MM.1S (cell line): ENCODE measurements at regions not wholly inside any gene's neighbourhood (a gene's known extent, or its start where the extent isn't known, plus 50 kb on each side); places are given as distances from the start of the nearest gene placed in this dataset.
"Not testable (repeated sequence)": the region's sequence is repeated elsewhere in the genome, so short reads cannot be mapped to it uniquely, and the experiment has no call there.

ENCODE experiments used
- DNase-seq: peaks from one replicate; pipeline ENCODE4 v3.0.0-alpha.2; 2015
- H2AFZ ChIP-seq: fragments of 300-600 bp; sonication (generic); 2 replicates; pipeline ENCODE4 v1.6.0; 2016; ENCODE audit warnings: antibody characterized with exemption, low read length
- H3F3A ChIP-seq: fragments of 300-600 bp; sonication (generic); 2 replicates; pipeline ENCODE4 v1.6.1; 2016; ENCODE audit warnings: mild to moderate bottlenecking, antibody characterized with exemption, low read length, moderate library complexity, mixed read lengths; ENCODE audit not compliant: insufficient read depth
- H3K27ac ChIP-seq: fragments of 300-600 bp; sonication (generic); 2 replicates; pipeline ENCODE4 v1.5.1; 2016; ENCODE audit warnings: mild to moderate bottlenecking, low read length
- H3K27me3 ChIP-seq: fragments of 300-600 bp; sonication (generic); replicated peaks from 2 replicates; pipeline ENCODE4 v1.6.0; 2016; ENCODE audit warnings: low read length; ENCODE audit not compliant: insufficient read depth
- H3K36me3 ChIP-seq: fragments of 300-600 bp; sonication (generic); replicated peaks from 2 replicates; pipeline ENCODE4 v1.6.1; 2016; ENCODE audit warnings: mild to moderate bottlenecking, low read length, mixed read lengths; ENCODE audit not compliant: insufficient read depth
- H3K4me1 ChIP-seq: fragments of 300-600 bp; sonication (generic); 2 replicates; pipeline ENCODE4 v1.6.1; 2016; ENCODE audit warnings: low read length, mixed read lengths
- H3K4me2 ChIP-seq: fragments of 300-600 bp; sonication (generic); 2 replicates; pipeline ENCODE4 v1.6.0; 2016; ENCODE audit warnings: low read depth, low read length
- H3K4me3 ChIP-seq: fragments of 300-600 bp; sonication (generic); 2 replicates; pipeline ENCODE4 v1.5.1; 2016; ENCODE audit warnings: low read length, mixed read lengths
- H3K79me2 ChIP-seq: fragments of 300-600 bp; sonication (generic); 2 replicates; pipeline ENCODE4 v1.6.1; 2016; ENCODE audit warnings: mixed run types, low read length, mixed read lengths
- H3K9ac ChIP-seq: fragments of 300-600 bp; sonication (generic); 2 replicates; pipeline ENCODE4 v1.6.1; 2016; ENCODE audit warnings: low read length, mixed read lengths
- H3K9me2 ChIP-seq: fragments of 300-600 bp; sonication (generic); replicated peaks from 2 replicates; pipeline ENCODE4 v1.6.1; 2016; ENCODE audit warnings: mild to moderate bottlenecking, low read length, mixed read lengths; ENCODE audit not compliant: insufficient read depth
- H3K9me3 ChIP-seq: fragments of 300-600 bp; sonication (generic); replicated peaks from 2 replicates; pipeline ENCODE4 v1.6.1; 2016; ENCODE audit warnings: mild to moderate bottlenecking, low read length, mixed read lengths; ENCODE audit not compliant: insufficient read depth
- H4K20me1 ChIP-seq: fragments of 300-600 bp; sonication (generic); 2 replicates; pipeline ENCODE4 v1.6.1; 2016; ENCODE audit warnings: mild to moderate bottlenecking, low read length, moderate library complexity, mixed read lengths; ENCODE audit not compliant: insufficient read depth
- EZH2 ChIP-seq: fragments of 300-600 bp; sonication (generic); optimal IDR thresholded peaks from 2 replicates; pipeline ENCODE3; 2017; ENCODE audit warnings: low read depth, mild to moderate bottlenecking, antibody characterized with exemption, low read length, mixed read lengths
- EZH2phosphoT487 ChIP-seq: fragments of 300-600 bp; sonication (generic); IDR thresholded peaks from 2 replicates; pipeline ENCODE4 v1.6.1; 2018; ENCODE audit warnings: antibody characterized with exemption, low read length
- TF ChIP-seq, protein P1 (sequence below): fragments of 300-600 bp; sonication (generic); IDR thresholded peaks from 2 replicates; pipeline ENCODE4 v1.5.1; 2016; ENCODE audit warnings: antibody characterized with exemption, low read length, mixed read lengths

DNA sequence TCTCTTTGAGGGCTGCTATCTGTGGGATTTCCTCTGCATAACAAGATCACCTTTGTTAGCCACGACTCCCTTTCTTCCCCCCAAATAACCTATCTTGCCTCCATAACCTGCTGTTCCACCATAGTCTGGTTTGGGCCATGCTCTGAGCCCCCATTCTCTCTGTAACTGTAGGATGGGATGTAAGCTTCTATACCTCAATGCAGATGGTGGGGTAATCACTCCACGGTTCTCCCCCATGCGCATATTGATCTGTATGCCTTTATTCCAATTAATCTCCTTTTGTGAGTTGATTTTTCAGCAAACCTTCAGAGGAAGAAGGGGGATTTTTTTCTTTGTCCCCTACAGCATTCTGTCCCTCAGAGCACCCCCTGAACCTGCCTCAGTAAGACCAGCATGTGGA is 170.1 kb upstream of the IRF2BP2 start:
- DNase-seq, result no peak

DNA sequence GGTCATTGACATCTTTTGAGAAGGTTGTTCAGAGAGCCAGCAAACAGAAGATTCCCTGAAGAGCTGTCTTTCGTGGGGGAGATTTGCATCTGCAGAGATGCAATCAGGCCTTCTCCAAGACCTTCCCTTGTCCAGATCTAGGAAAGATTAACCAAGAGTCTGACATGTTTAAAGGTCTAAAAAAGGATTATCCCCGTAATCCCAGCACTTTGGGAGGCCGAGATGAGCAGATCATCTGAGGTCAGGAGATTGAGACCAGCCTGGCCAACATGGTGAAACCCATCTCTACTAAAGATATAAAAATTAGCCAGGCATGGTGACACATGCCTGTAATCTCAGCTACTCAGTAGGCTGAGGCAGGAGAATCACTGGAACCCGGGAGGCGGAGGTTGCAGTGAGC is 169.6 kb upstream of the IRF2BP2 start:
- H3K4me3 ChIP-seq, H3K79me2 ChIP-seq, H3K4me1 ChIP-seq, DNase-seq, H3K9ac ChIP-seq, H2AFZ ChIP-seq, H3K9me3 ChIP-seq, H3K4me2 ChIP-seq, H3F3A ChIP-seq, H4K20me1 ChIP-seq, H3K36me3 ChIP-seq, H3K27ac ChIP-seq, H3K9me2 ChIP-seq: not testable (repeated sequence)
- peaks cover 69% of the 10 kb centered on the region for H3K27me3 ChIP-seq

More for the DNA sequence above, 170.1 kb upstream of the IRF2BP2 start:
- no peak overlapping the region for H2AFZ ChIP-seq
- H3K36me3 ChIP-seq, result no peaks in the 10 kb centered on the region
- no peaks in the 10 kb centered on the region for H3K79me2 ChIP-seq
- H3K4me2 ChIP-seq, result no peak overlapping the region
- H3K4me3 ChIP-seq, result no peak overlapping the region
- no peak overlapping the region for H3K27ac ChIP-seq
- no peaks in the 10 kb centered on the region for H4K20me1 ChIP-seq
- no peaks in the 10 kb centered on the region for H3F3A ChIP-seq
- H3K9me2 ChIP-seq, result no peaks in the 10 kb centered on the region
- TF ChIP-seq, protein P1, sequence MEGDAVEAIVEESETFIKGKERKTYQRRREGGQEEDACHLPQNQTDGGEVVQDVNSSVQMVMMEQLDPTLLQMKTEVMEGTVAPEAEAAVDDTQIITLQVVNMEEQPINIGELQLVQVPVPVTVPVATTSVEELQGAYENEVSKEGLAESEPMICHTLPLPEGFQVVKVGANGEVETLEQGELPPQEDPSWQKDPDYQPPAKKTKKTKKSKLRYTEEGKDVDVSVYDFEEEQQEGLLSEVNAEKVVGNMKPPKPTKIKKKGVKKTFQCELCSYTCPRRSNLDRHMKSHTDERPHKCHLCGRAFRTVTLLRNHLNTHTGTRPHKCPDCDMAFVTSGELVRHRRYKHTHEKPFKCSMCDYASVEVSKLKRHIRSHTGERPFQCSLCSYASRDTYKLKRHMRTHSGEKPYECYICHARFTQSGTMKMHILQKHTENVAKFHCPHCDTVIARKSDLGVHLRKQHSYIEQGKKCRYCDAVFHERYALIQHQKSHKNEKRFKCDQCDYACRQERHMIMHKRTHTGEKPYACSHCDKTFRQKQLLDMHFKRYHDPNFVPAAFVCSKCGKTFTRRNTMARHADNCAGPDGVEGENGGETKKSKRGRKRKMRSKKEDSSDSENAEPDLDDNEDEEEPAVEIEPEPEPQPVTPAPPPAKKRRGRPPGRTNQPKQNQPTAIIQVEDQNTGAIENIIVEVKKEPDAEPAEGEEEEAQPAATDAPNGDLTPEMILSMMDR, result no peak
- TF ChIP-seq EZH2 (no peak), EZH2phosphoT487 (no peak)
- H3K9me3 ChIP-seq, result no peaks in the 10 kb centered on the region
- peaks cover 69% of the 10 kb centered on the region for H3K27me3 ChIP-seq
- H3K4me1 ChIP-seq, result no peaks in the 10 kb centered on the region
- H3K9ac ChIP-seq, result no peak overlapping the region

DNA sequence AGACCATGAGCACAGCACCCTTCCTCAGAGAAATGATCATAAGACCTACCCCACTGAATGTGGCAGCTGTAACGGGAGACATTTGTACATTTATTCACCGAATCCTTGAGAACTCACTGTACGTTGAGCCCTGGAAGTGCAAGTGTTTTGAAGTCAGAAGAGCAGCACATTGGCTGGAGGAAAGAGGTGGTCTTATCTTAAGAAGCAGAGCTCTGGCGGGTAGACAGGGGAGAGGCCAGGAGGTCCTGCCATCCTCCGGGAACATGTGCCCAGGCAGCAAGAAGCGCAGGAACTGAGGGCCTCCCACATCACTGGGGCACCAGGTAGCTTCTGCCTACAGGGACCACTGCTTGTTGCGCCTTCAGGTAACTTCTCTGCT is 169.2 kb upstream of the IRF2BP2 start:
- Histone ChIP-seq H3K9me2 (no peaks in the 10 kb centered on the region), H3K79me2 (no peaks in the 10 kb centered on the region), H2AFZ (no peak overlapping the region), H4K20me1 (no peaks in the 10 kb centered on the region), H3K4me1 (no peaks in the 10 kb centered on the region), H3K27me3 (peaks cover 69% of the 10 kb centered on the region), H3K27ac (no peak overlapping the region), H3F3A (no peaks in the 10 kb centered on the region), H3K4me2 (no peak overlapping the region), H3K36me3 (no peaks in the 10 kb centered on the region), H3K9me3 (no peaks in the 10 kb centered on the region), H3K4me3 (no peak overlapping the region), H3K9ac (no peak overlapping the region)
- TF ChIP-seq EZH2 (no peak), EZH2phosphoT487 (no peak)
- TF ChIP-seq, protein P1, result no peak
- no peak for DNase-seq

DNA sequence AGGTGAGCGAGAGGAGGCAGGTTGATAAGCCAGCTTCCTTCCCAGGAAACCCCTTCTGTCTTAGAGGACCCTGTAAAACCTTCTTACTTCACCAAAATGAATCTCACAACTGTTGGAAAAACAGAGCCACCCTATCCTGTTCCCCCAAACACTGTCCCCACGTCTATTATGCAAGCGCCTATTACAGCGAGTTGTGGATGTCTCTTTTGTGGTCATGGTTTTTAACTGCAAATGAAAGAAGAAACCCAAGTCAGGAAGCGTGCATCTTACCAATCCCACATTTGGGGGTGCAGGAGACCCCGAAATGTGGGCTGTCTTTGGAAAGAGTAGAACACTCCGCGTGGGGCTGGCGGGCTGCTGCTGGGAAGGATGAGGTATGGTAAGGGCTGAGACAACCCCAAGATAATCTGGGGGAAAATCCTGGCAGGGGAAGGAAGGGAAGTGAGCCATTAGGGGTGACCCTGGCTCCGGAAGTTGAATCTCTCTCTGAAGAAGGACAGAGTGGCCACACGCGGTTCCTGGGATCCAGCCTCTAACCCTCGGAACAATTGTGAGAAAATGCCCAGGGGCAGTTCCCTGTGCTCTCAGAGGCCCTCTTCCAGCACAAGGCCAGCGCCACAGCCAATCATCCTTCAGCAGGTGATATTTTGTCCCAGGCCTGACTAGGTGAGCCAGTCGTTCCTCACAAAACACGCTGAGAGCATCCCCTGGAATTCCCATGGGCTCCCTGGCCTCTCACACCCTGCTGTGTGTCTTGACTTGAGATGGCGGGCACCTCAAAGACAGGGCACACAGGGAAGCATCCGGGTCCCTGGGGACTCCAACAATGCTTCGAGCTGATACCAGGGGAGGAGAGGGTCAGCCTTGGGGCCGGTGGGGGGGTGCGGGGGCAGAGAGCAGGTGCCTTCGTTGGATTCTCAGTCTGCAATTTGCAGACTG is 168.5 kb upstream of the IRF2BP2 start:
- DNase-seq, result no peak
- Histone ChIP-seq H3K9ac (no peak overlapping the region), H3K36me3 (no peaks in the 10 kb centered on the region), H3K27ac (no peak overlapping the region), H3F3A (no peaks in the 10 kb centered on the region; the same call in 1 of the 2 replicates), H3K79me2 (no peaks in the 10 kb centered on the region), H3K9me3 (no peaks in the 10 kb centered on the region), H4K20me1 (no peaks in the 10 kb centered on the region), H3K4me1 (peaks cover 3% of the 10 kb centered on the region), H3K9me2 (no peaks in the 10 kb centered on the region), H2AFZ (no peak overlapping the region), H3K27me3 (peaks cover 69% of the 10 kb centered on the region), H3K4me2 (no peak overlapping the region), H3K4me3 (no peak overlapping the region)
- no peak for TF ChIP-seq EZH2
- TF ChIP-seq, protein P1, result no peak
- TF ChIP-seq EZH2phosphoT487, result 0 out of 2 replicates have a peak, but pooled peaks have one; percentile 47
